Neural cell (in vitro differentiated cells): ENCODE measurements at regions not wholly inside any gene's neighbourhood (a gene's known extent, or its start where the extent isn't known, plus 50 kb on each side); places are given as distances from the start of the nearest gene placed in this dataset.
A peak's percentile ranks its signal among the peaks of the same experiment; 100 is the strongest.

Source experiments
- H2AFZ ChIP-seq: fragments of 200-600, 300-800 bp; sonication (generic), shearing (Covaris generic); 2 replicates; pipeline ENCODE4 v1.6.0; 2014; ENCODE audit warnings: low read depth, mild to moderate bottlenecking, antibody characterized with exemption, low read length, moderate library complexity
- H3F3A ChIP-seq: fragments of 200-600 bp; shearing (Covaris generic); 2 replicates; pipeline ENCODE4 v1.6.1; 2016; ENCODE audit warnings: mild to moderate bottlenecking, moderate library complexity, mixed read lengths, antibody characterized with exemption, low read length; ENCODE audit not compliant: insufficient read depth, poor library complexity, severe bottlenecking
- H3K27ac ChIP-seq: fragments of 200-600, 300-800 bp; sonication (generic), shearing (Covaris generic); 2 replicates; pipeline ENCODE4 v1.5.1; 2014; ENCODE audit warnings: mild to moderate bottlenecking, low read length, moderate library complexity
- H3K27me3 ChIP-seq: fragments of 300-800, 200-600 bp; sonication (generic), shearing (Covaris generic); 2 replicates; pipeline ENCODE4 v1.6.0; 2014; ENCODE audit warnings: mild to moderate bottlenecking, low read depth, low read length, moderate library complexity; ENCODE audit not compliant: insufficient read depth
- H3K36me3 ChIP-seq: fragments of 300-800, 200-600 bp; sonication (generic), shearing (Covaris generic); 2 replicates; pipeline ENCODE4 v1.5.1; 2014; ENCODE audit warnings: mild to moderate bottlenecking, antibody characterized with exemption, low read length, moderate library complexity; ENCODE audit not compliant: insufficient read depth
- H3K4me2 ChIP-seq: fragments of 300-800, 200-600 bp; sonication (generic), shearing (Covaris generic); 2 replicates; pipeline ENCODE4 v1.6.0; 2014; ENCODE audit warnings: mild to moderate bottlenecking, low read length
- H3K4me3 ChIP-seq: fragments of 300-800, 200-600 bp; sonication (generic), shearing (Covaris generic); 2 replicates; pipeline ENCODE4 v1.5.1; 2014; ENCODE audit warnings: mild to moderate bottlenecking, low read length, moderate library complexity
- H3K79me2 ChIP-seq: fragments of 200-600 bp; shearing (Covaris generic); replicated peaks from 2 replicates; pipeline ENCODE4 v1.6.0; 2014; ENCODE audit warnings: mild to moderate bottlenecking, low read length, moderate library complexity; ENCODE audit not compliant: insufficient read depth
- H3K9ac ChIP-seq: fragments of 300-800, 200-600 bp; sonication (generic), shearing (Covaris generic); 2 replicates; pipeline ENCODE4 v1.6.1; 2016; ENCODE audit warnings: mild to moderate bottlenecking, low read length, mixed read lengths
- H3K9me2 ChIP-seq: fragments of 200-600 bp; shearing (Covaris generic); 2 replicates; pipeline ENCODE4 v1.6.1; 2016; ENCODE audit warnings: mild to moderate bottlenecking, low read length, mixed read lengths; ENCODE audit not compliant: insufficient read depth
- H3K9me3 ChIP-seq: fragments of 200-600, 300-800 bp; sonication (generic), shearing (Covaris generic); 2 replicates; pipeline ENCODE4 v1.6.1; 2016; ENCODE audit warnings: mild to moderate bottlenecking, mixed run types, low read length, moderate library complexity, mixed read lengths
- H4K20me1 ChIP-seq: fragments of 200-600 bp; shearing (Covaris generic); 2 replicates; pipeline ENCODE4 v1.6.1; 2016; ENCODE audit warnings: mild to moderate bottlenecking, mixed run types; ENCODE audit not compliant: insufficient read depth
- CTCF ChIP-seq: fragments of 450-650 bp; IDR thresholded peaks from 2 replicates; pipeline ENCODE4 v1.5.1; 2014; ENCODE audit warnings: antibody characterized with exemption, mild to moderate bottlenecking, moderate library complexity; ENCODE audit not compliant: poor library complexity, severe bottlenecking
- EP300 ChIP-seq: fragments of 450-650 bp; conservative IDR thresholded peaks from 2 replicates; pipeline ENCODE4 v1.6.1; 2014; ENCODE audit warnings: antibody characterized with exemption, mild to moderate bottlenecking, moderate library complexity; ENCODE audit not compliant: poor library complexity, severe bottlenecking
- EZH2 ChIP-seq: fragments of 200-600, 300-800 bp; shearing (Covaris generic), sonication (generic); IDR thresholded peaks from 2 replicates; pipeline ENCODE4 v1.6.1; 2014; ENCODE audit warnings: antibody characterized with exemption, low read length, borderline replicate concordance, mild to moderate bottlenecking; ENCODE audit not compliant: insufficient read depth, poor library complexity, severe bottlenecking
- MXI1 ChIP-seq: fragments of 450-650 bp; conservative IDR thresholded peaks from 2 replicates; pipeline ENCODE4 v1.6.1; 2014; ENCODE audit warnings: antibody characterized with exemption, mild to moderate bottlenecking; ENCODE audit not compliant: poor library complexity, severe bottlenecking
- POLR2AphosphoS5 ChIP-seq: IDR thresholded peaks from 2 replicates; pipeline ENCODE4 v1.6.1; 2012
- RAD21 ChIP-seq: fragments of 450-650 bp; conservative IDR thresholded peaks from 2 replicates; pipeline ENCODE4 v1.6.1; 2014; ENCODE audit warnings: antibody characterized with exemption, mild to moderate bottlenecking, moderate library complexity
- SMC3 ChIP-seq: fragments of 450-650 bp; conservative IDR thresholded peaks from 2 replicates; pipeline ENCODE4 v1.6.1; 2014; ENCODE audit warnings: antibody characterized with exemption, mild to moderate bottlenecking, moderate library complexity; ENCODE audit not compliant: poor library complexity
- TAF1 ChIP-seq: IDR thresholded peaks from 2 replicates; pipeline ENCODE4 v1.6.1; 2012; ENCODE audit warnings: low read depth
- TF ChIP-seq, protein P1 (sequence below): IDR thresholded peaks from 2 replicates; pipeline ENCODE4 v1.6.1; 2012; ENCODE audit warnings: borderline replicate concordance

- Histone ChIP-seq H3K9me2 (no peaks in the 10 kb centered on the region), H3K9me3 (no peaks in the 10 kb centered on the region), H3K36me3 (no peaks in the 10 kb centered on the region), H3F3A (no peaks in the 10 kb centered on the region), H4K20me1 (no peaks in the 10 kb centered on the region), H3K79me2 (no peaks in the 10 kb centered on the region), H3K27ac (peak overlapping the region; percentile 90), H3K9ac (peak overlapping the region; percentile 64), H2AFZ (peak overlapping the region; percentile 47), H3K4me3 (peak overlapping the region; percentile 51), H3K27me3 (no peaks in the 10 kb centered on the region), H3K4me2 (peak overlapping the region; percentile 26)
- no peak for TF ChIP-seq SMC3
- TF ChIP-seq, protein P1, sequence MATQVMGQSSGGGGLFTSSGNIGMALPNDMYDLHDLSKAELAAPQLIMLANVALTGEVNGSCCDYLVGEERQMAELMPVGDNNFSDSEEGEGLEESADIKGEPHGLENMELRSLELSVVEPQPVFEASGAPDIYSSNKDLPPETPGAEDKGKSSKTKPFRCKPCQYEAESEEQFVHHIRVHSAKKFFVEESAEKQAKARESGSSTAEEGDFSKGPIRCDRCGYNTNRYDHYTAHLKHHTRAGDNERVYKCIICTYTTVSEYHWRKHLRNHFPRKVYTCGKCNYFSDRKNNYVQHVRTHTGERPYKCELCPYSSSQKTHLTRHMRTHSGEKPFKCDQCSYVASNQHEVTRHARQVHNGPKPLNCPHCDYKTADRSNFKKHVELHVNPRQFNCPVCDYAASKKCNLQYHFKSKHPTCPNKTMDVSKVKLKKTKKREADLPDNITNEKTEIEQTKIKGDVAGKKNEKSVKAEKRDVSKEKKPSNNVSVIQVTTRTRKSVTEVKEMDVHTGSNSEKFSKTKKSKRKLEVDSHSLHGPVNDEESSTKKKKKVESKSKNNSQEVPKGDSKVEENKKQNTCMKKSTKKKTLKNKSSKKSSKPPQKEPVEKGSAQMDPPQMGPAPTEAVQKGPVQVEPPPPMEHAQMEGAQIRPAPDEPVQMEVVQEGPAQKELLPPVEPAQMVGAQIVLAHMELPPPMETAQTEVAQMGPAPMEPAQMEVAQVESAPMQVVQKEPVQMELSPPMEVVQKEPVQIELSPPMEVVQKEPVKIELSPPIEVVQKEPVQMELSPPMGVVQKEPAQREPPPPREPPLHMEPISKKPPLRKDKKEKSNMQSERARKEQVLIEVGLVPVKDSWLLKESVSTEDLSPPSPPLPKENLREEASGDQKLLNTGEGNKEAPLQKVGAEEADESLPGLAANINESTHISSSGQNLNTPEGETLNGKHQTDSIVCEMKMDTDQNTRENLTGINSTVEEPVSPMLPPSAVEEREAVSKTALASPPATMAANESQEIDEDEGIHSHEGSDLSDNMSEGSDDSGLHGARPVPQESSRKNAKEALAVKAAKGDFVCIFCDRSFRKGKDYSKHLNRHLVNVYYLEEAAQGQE, result no peak
- TF ChIP-seq EZH2, result no peak
- TF ChIP-seq POLR2AphosphoS5, result no peak
- no peak for TF ChIP-seq RAD21
- no peak for TF ChIP-seq CTCF
- no peak for TF ChIP-seq EP300
- TF ChIP-seq TAF1, result no peak
- no peak for TF ChIP-seq MXI1
Observed at GRCh38 chr3:127068111-127068810, 85.3 kb downstream of the PLXNA1 start.

DNA sequence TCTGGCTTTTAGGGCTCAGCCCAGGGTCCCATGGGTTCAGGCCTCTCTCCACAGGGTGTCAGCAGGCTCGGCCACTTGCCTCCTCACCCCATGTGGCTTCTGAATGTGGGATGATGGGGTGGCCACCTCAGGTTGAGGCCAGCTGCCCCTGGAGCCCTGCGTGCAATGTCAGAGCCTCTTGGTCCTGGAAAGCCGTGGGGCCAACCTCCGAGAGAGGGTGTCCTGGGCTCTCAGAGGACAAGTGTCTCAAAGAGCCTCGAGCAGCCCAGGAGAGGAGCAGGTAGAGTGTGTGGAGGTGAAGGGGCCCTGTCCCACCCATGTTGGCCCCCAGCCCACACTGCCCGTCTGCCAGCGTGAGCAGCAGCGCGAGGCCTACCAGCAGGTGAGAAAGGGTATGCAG lies 86.0 kb downstream of the PLXNA1 start:
- H3K9me3 ChIP-seq, result no peaks in the 10 kb centered on the region
- TF ChIP-seq EP300 (no peak), CTCF (no peak), EZH2 (no peak), TAF1 (no peak), SMC3 (no peak), MXI1 (no peak), RAD21 (no peak)
- TF ChIP-seq, protein P1, result no peak
- H3K79me2 ChIP-seq, result no peaks in the 10 kb centered on the region

More for the DNA sequence above, 86.0 kb downstream of the PLXNA1 start:
- Histone ChIP-seq H3F3A (no peaks in the 10 kb centered on the region), H3K27me3 (no peaks in the 10 kb centered on the region), H3K36me3 (no peaks in the 10 kb centered on the region), H3K4me3 (no peak overlapping the region), H3K4me2 (no peak overlapping the region), H3K9ac (no peak overlapping the region), H3K9me2 (no peaks in the 10 kb centered on the region), H2AFZ (no peak overlapping the region), H3K27ac (no peak overlapping the region), H4K20me1 (no peaks in the 10 kb centered on the region)
